ENCODE measurements at regions not wholly inside any gene's neighbourhood (a gene's known extent, or its start where the extent isn't known, plus 50 kb on each side); places are given as distances from the start of the nearest gene placed in this dataset.
"Not testable (repeated sequence)": the region's sequence is repeated elsewhere in the genome, so short reads cannot be mapped to it uniquely, and the experiment has no call there.

DNA sequence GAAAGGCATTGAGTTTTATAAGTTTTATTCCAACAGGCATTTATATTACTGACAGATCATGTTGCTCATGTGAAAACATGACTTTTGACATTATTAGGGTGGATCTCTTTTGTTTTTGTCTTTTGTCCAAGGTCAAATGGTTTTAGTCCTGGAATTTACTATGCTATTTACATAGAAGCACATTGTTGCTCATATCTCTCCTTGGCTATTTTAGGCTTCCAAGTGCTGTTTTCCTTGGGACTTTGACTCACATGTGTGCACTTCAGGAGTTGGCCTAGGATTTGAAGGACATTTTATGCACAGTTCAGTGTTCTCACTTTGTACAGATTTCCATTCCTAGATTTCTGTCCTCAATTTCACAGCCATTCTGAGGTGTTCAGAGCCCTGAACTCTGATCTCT is 225.7 kb downstream of the PYDC2 start:
- intact Hi-C loops (cut with micrococcal nuclease) = no loop called here
- ATAC-seq (ENCODE audit: low read depth) (no peak), DNase-seq (no peak)
- POLR2A ChIA-PET = no interaction called here
- Mint-ChIP-seq H3K4me3 (no peak overlapping the region), H3K4me1 (no peaks in the 10 kb centered on the region), H3K27ac (no peak overlapping the region), H3K9me3 (no peaks in the 10 kb centered on the region), H3K36me3 (ENCODE audit: low read depth) (no peaks in the 10 kb centered on the region), H3K27me3 (peaks cover 2% of the 10 kb centered on the region)
- TF ChIP-seq, protein P1, sequence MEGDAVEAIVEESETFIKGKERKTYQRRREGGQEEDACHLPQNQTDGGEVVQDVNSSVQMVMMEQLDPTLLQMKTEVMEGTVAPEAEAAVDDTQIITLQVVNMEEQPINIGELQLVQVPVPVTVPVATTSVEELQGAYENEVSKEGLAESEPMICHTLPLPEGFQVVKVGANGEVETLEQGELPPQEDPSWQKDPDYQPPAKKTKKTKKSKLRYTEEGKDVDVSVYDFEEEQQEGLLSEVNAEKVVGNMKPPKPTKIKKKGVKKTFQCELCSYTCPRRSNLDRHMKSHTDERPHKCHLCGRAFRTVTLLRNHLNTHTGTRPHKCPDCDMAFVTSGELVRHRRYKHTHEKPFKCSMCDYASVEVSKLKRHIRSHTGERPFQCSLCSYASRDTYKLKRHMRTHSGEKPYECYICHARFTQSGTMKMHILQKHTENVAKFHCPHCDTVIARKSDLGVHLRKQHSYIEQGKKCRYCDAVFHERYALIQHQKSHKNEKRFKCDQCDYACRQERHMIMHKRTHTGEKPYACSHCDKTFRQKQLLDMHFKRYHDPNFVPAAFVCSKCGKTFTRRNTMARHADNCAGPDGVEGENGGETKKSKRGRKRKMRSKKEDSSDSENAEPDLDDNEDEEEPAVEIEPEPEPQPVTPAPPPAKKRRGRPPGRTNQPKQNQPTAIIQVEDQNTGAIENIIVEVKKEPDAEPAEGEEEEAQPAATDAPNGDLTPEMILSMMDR (IDR thresholded peaks at IDR 0.05) = no peak
- CTCF ChIA-PET = no interaction called here

DNA sequence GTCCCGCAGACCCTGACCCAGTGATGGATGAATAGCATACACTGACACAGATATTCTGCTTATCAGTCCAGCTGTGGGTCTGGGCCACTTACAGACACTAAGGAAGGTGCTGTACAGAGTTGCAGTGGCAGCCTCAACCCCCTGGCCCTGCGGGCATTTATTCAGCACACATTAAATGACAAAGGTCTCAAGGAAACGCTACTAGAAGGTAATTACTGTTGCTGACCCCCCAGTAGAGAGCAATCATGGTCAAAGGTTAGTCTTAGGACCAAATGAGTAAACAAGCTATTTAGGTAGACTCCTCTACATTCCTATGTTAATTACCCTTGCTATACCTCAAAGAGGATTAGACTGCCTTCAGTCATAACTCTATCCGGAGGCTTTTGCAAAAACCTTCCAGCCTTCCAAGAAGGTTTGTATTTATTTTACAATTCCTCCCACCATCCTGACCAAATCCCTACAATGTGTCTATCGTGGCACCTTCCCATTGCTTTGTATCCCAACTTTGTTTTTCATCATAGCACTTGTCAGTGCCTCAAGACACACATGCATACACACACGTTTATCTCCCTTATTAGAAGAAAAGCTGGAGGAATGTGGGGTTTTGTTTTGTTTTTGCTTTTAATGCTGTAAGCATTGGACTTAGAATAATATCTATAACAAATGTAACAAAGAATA is 227.9 kb downstream of the PYDC2 start:
- Mint-ChIP-seq H3K27ac (no peak overlapping the region), H3K36me3 (ENCODE audit: low read depth) (no peaks in the 10 kb centered on the region), H3K27me3 (no peaks in the 10 kb centered on the region), H3K9me3 (no peaks in the 10 kb centered on the region), H3K4me3 (no peak overlapping the region), H3K4me1 (no peaks in the 10 kb centered on the region)
- intact Hi-C loops (cut with micrococcal nuclease) = no loop called here
- CTCF ChIA-PET = no interaction called here
- TF ChIP-seq, protein P1 (IDR thresholded peaks at IDR 0.05) = no peak
- ATAC-seq (ENCODE audit: low read depth) = no peak
- POLR2A ChIA-PET = no interaction called here
- no peak for DNase-seq

DNA sequence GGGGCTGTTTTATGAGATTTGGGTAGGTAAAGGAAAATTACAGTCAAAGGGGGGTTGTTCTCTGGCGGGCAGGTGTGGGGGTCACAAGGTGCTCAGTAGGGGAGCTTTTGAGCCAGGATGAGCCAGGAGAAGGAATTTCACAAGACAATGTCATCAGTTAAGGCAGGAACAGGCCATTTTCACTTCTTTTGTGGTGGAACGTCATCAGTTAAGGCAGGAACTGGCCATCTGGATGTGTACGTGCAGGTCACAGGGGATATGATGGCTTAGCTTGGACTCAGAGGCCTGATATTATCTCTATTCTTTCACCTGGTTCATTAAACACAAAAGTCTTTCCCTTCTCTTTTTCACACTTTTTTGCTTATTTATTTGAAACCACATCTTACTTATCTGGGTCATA is 230.2 kb downstream of the PYDC2 start:
- H3K27me3 Mint-ChIP-seq; H3K4me1 Mint-ChIP-seq; POLR2A ChIA-PET; ATAC-seq (ENCODE audit: low read depth); CTCF ChIA-PET; intact Hi-C loops (cut with micrococcal nuclease); H3K36me3 Mint-ChIP-seq (ENCODE audit: low read depth); H3K4me3 Mint-ChIP-seq; H3K9me3 Mint-ChIP-seq; H3K27ac Mint-ChIP-seq; DNase-seq: not testable (repeated sequence)

DNA sequence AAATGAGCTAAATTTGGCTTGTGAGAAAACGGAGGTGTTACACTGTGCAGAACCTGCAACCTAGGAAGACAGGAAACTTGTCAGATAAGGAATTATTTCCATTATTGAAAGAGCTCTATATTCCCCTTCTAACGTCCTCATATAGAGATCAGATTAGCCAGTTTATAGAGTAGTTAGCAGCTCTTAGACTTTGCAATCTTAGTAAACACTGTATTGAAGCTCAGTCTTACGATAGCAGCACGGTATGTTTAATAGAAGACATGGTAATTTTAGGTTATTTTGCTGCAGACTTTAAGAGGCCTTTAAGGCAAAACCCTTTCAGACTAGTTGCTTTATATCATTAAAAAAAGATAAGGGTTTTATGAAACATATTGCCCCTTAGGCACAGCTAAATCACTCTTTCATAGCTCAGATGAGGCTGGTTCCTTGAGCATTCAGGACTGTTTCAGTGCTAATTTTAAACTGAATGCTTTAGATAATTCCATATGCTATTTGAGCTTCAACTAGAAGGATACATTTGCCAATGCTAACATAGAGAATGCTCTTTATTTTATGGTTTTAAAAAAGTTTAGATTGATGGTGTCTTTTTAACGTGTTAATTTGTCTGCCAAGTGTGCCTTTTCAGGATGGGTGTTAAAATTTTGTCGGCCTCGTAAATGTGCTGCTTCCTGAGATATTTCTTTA is 234.3 kb downstream of the PYDC2 start:
- TF ChIP-seq, protein P1 (IDR thresholded peaks at IDR 0.05) = no peak
- Mint-ChIP-seq H3K9me3 (no peaks in the 10 kb centered on the region), H3K27me3 (peaks cover 4% of the 10 kb centered on the region), H3K27ac (no peak overlapping the region), H3K4me3 (no peak overlapping the region), H3K36me3 (ENCODE audit: low read depth) (no peaks in the 10 kb centered on the region), H3K4me1 (no peaks in the 10 kb centered on the region)
- ChIA-PET CTCF (no interaction called here), POLR2A (interaction anchor here (0.6 kb wide), 1 partner anchor 1843 kb away, joined by 3 read pairs; no protein-coding TSS in a partner anchor)
- intact Hi-C loops (cut with micrococcal nuclease) = no loop called here
- no peak for DNase-seq
- no peak for ATAC-seq (ENCODE audit: low read depth)

DNA sequence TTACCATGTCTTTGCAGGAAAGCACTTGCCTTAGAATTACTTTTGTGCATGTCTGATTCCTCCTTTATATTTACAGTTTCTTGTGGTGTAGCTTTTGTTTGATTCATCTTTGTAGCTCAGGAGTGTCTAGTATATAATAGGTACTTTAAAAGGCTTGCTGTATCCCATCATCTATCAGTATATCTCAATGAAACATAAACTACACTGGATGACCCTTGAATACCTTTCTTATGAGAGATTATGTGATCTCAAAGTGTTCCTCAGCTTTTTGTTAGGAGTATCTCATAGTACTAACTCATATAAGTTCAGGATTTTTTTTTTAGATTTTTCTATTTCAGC is 234.8 kb downstream of the PYDC2 start:
- H3K36me3 Mint-ChIP-seq (ENCODE audit: low read depth) = no peaks in the 10 kb centered on the region
- TF ChIP-seq, protein P1 (IDR thresholded peaks at IDR 0.05) = no peak
- DNase-seq (no peak), ATAC-seq (ENCODE audit: low read depth) (no peak)
- CTCF ChIA-PET = no interaction called here
- intact Hi-C loops (cut with micrococcal nuclease) = no loop called here
- H3K4me1 Mint-ChIP-seq = no peaks in the 10 kb centered on the region
- POLR2A ChIA-PET = interaction anchor here (0.6 kb wide), 1 partner anchor 1843 kb away, joined by 3 read pairs; no protein-coding TSS in a partner anchor
- no peak overlapping the region for H3K27ac Mint-ChIP-seq
- no peaks in the 10 kb centered on the region for H3K9me3 Mint-ChIP-seq
- peaks cover 4% of the 10 kb centered on the region for H3K27me3 Mint-ChIP-seq
- H3K4me3 Mint-ChIP-seq = no peak overlapping the region
